ENCODE measurements at regions not wholly inside any gene's neighbourhood (a gene's known extent, or its start where the extent isn't known, plus 50 kb on each side); places are given as distances from the start of the nearest gene placed in this dataset.

DNA sequence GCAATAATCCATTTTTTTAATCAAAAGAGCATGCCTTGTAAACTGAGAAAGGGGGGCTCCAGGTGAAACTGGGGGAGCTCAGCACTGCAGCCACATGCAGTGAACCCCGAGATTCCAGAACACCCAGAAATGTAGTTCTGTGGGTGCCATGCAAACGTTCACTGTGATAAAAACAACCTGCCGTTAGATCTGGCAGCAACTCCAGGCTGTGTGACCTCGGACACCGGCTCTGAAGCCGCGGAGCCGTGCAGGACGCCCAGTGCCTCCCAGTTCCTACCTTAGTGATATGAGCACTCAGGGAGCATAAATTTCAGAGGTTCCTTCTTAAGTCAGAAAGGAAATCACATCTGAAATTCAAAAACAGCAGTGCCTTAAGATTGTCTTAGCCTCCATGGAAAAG lies 85.4 kb upstream of the THBS2 start:
- DNase-seq: no peak

DNA sequence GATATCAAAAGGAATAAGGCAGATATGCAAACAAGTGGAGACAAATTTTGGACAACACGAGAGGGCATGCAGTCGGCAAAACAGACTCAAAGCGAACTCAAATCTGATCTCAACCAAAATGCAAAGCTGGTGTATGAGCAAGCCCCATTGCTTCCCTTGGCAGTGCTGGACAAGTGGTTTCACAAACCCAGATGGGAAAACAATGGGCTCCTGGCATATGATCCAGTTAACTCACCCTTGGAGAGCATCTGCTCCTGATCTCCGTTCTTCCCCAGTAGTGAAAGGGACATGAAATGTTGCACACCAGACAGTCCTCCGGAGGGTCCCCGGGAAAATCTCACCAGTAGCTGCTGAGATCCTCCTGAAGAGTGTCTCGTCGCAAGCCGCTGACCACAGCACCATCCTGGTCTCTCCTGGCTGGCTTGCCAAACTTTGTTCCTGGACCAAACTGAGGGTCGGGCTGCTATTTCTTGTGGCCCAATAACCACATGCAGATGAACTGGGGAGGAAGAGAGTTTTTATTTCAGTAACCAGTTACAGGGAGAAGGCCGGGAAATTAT lies 84.3 kb upstream of the THBS2 start:
- no peak for DNase-seq

DNA sequence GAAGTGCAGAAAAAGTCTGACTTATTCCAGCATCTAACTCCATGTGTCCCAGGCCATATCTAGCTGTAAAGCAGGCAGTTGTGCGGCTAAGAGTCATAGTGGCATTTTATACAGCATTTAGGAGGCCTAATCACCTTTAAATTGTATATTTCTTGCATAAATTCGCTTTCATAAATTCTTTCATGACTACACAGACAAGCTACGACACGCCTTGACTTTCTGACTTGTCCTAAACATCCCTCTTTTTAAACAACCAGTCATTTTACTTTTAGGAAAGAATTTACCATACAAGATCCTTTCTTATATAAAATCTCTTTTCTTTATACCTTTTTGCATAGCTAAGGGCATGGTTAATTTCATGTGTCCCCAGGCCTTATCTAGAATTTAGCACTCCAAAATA lies 81.7 kb upstream of the THBS2 start:
- no peak for DNase-seq

DNA sequence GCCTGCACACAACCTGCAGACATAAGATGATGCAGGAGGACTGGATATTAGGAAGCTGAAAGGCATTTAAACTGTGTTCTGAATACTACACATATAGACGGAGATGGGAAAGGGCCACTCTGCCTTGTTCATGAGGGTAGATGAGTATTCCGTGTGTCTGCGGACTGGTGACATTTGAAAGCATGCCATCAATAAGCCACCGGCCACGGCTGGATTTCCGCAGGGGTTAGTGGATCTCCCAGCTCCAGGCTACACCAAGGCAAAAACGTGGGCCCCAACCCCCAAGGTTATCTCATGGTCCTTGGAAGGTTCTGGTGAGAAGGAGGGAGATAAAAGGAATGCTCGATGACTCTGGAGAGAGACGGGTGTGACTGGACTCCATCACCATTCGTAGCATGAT lies 78.6 kb upstream of the THBS2 start:
- no peak for DNase-seq

DNA sequence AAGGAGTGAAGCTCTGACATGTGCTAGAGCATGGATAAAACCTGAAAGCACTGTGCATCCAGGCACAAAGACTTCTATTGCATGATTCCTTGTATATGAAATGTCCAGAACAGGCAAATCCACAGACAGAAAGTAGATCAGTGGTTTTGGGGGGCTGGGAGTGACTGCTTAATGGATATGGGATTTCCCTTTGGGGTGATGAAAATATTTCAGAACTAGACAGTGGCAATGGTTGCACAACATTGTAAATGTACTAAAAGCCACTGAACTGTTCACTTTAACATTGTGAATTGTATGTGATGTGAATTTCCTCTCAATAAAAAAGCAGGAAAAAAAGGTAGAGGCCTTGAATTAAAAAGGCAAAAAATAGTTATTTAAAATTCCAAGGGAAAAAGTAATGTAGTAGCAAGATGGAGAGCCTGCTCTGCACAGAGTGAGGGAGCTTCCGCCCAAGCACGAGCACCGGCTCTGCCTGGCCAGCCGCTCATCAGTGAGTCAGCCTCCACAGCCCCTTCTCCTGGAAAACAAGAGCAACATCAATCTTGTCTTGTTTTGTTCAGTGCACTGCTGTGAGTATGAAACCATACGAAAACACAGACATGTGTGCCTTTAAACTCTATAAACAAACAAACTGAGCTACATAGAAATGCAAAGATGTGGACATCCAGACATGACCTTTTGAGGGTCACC lies 74.6 kb upstream of the THBS2 start:
- no peak for DNase-seq

DNA sequence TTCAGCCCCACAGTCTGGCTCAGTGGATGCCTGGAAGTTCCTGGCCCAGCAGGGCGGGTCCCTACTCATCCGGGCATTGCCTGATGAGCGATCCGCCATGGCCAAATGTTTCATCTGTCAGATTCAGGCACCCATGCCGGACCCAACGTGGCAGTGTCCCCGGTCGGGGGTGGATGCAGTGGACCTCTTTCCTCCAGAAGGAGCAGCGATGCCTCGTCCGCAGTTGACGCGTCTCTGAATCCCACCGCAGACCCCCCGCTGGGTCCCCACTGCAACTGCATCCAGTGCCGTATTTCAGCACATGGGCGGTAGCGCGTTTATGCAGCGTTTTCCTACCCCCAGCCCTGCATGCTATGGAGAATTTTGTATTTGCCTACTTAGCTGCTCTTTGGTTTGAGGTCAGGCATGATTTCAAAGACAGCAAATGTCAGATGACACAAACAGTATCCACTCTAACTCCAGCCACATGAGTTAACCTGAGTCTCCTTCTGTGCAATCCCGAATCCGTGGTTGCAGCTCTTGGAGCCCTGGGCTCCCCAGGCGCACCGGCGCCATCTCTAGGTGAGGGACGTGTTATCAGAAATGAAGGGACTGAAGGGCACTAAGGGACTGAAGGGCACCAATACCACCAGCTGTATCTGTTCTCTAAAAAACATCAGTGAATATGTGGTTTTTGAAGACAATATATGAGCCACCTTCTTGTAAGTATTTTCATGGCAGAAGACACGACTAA lies 72.6 kb upstream of the THBS2 start:
- peak; percentile 2 for DNase-seq

DNA sequence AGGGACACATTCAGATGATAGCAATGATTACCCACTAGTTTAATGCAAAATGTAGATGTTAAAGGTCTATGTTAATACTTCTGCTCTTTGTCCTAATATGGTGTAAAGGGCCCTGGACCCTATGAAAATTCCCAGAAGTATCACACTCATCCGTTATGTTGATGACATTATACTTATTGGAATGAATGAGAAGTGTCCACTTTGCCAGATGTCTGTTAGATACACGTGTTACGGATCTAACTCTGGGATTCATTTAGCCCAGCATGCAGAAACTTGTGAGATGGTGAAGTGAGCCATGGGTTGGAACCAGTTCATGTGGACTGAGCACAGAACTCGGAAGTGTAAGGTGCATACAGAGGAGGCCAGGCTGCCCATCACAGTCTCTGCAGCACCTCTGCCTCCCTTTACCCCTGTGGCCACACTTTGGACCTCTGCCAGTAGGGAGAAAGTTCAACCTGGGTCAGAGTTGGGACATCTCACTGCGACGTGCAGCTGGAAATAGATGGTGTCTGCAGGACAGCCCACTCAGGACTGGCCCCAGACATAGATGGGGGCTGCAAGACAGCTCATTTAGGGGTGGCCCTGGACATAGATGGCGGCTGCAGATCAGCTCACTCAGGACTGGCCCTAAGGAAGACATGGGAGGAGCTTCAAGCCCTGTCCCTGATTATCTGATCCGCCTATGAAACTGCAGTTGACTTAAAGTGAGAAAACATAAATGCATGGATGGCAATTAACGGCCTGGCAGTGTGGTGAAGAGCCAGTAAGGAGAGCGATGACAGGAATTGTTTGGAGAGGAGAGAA lies 71.2 kb upstream of the THBS2 start:
- DNase-seq: no peak

DNA sequence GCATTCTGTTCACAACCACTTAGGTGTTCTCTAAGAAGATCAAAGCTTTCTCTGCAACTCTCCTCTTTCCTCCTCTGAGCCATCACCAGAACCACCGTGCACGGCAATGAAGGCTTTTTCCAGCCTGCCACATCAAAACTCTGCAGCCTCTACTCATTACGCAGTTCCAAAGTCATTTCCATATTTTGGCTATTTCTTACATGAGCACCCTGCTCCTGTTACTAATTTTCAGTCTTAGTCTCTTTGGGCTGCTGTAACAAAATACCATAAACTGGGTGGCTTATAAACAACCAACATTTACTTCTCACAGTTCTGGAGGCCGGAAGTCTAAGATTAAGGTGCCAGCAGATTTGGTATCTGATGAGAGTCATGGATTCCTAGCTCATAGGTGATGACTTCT lies 70.4 kb upstream of the THBS2 start:
- DNase-seq: no peak

DNA sequence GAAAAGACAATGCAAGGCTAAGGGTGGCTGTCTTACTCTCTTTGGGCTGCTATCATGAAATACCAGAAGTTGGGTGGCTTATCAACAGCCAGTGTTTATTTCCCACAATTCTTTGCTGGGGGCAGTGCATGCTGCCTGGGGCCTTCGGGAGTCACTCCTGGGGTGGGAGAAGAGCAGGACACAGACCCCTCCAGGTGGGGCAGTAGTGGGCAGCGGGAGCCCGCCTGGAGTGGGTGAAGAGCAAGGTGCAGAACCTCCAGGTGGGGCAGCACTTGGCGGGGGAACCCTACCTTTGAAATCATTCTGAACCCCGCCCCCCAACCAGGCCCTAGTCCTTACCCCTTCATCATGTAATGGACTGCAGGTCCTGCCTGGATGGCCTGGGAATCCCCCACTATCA lies 69.6 kb upstream of the THBS2 start:
- DNase-seq: no peak

DNA sequence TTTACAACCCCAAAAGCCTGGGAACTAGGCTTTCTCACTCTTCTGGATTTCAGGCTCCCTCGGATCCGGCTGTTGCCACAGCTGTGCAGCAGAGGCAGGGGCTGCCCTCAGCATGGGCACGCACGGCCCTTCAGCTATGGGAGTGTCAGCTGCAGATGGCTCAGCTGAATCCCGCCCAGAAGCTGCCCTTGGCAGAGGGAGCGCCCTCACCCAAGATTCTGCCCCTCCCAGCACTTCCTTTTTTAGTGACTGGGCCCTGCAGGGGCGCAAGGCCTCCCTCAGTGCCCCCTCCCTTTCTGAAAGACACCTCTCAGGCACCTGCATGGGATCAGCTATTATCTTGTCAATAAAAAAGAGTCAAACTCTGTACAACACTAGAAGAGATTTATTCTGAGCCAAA lies 67.9 kb upstream of the THBS2 start:
- no peak for DNase-seq

DNA sequence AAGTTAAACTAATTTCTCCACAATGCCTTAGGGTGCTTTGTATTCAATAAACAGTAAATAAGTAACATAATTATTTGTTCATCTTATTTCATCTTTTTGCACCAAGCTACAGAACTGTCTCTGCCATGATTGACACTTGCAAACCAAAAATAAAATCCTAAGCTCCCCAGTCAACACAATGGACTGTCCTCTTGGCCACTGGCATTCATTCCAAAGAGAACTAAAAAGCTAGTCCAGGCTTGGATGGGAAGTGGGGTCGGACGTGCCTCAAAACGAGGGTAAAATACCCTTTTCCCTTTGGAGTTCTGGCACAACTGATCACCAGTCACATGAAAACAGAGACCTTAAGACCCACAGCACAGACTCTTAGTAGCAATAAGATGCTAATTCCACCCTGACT lies 66.4 kb upstream of the THBS2 start:
- DNase-seq: no peak

DNA sequence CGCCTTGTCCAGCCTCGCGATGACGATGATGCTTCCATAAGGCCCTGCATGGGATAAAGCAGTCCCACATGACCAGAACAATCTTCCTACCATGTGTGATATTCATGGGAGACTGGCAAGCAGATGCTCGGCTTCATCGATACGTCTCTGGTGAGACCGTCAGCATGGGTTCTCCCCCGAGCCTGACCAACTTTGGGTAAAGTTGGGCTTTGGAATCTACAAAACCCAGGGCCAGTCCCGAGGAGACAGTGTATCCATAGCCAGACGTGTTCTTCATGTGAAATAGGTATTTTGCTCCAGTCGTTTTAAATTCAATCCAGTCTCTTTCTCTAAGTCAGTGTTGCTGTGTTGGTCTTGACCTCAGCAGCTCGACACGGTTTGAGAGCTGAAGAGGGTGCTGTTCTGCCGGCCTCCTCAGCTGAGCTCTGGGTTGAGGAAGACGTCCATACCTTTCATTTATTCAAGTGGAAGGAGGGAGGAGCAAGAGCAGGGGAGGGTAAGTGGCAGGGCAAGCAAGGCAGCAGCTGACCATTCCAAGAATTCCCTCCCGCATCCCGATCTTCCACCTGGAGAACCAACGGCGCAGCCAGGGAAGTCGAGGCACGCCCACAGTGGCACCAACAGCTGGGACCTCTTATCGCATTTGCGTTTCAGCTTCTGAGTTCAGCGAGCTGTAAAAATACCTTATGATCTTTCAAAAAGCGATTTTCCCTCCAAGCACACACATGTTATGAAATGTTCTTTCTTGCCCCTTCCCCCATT lies 64.0 kb upstream of the THBS2 start:
- no peak for DNase-seq

DNA sequence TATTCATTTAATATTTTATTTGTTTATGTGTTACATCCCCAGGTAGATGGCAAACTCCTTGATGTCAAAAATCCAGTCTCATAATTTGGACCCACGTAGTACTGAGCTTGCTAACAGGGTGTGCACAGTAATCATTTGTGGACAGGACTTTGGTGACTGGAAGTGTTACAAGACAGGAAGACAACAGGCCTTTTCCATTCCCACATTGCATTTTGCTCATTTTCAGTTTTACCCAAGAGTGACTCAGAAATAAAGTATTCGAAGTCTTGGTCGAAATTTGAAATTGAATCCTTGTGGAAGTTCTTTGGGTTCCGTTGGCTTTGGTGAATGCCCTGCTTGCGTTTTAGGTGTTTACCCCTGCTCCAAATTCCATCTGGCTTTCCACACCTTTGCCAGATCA lies 63.0 kb upstream of the THBS2 start:
- DNase-seq: no peak

DNA sequence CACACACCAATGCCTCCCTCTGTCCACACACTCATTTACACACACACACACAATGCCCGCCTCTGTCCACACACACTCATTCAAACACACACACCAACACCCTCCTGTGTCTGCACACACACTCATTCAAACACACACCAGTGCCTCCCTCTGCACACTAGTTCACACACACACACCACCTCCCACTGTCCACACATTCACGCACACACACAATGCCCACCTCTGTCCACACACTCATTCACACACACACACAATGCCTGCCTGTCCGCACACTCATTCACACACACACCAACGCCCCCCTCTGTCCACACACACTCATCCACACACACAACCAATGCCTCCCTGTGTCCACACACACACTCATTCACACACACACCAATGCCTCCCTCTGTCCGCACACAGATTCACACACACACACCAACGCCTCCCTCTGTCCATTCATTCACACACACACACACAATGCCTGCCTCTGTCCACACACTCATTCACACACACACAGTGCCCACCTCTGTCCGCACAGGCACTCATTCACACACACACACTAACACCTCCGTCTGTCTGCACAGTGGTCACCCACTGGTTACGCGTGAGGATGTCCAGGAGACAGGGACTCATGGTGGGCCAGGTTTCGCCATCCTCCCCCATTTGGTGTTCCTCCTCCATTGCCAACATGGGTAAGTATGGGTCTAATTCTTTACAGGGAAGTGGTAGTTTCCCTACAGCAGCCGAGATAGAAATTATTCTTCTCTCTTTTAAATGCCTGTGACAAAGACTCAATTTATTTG lies 62.4 kb upstream of the THBS2 start:
- DNase-seq: no peak

DNA sequence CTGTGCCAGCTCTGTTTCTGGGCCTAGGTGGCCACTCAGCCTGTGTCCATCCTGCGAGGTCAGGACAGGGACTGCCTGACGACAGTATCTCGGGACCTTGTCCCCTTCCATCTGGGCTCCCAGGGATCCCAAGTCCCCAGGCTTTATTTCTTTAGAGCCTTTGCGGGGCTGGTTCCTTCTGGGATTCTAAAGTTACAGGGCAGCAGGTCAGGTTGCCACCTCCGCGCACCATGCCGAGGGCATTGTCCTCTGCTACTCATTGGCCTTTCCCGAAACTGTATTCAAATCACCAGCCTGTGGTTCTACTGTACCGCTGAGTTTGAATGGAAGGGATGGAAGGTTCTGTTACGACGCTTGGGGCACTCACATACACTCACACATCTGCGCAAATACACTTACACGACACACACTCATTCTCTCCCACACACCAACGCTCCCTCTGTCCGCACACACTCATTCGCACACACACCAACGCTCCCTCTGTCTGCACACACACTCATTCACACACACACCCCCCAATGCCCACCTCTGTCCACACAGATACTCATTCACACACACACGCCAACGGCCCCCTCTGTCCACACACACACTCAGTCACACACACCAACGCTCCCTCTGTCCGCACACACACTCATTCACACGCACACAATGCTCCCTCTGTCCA lies 59.8 kb upstream of the THBS2 start:
- no peak for DNase-seq

DNA sequence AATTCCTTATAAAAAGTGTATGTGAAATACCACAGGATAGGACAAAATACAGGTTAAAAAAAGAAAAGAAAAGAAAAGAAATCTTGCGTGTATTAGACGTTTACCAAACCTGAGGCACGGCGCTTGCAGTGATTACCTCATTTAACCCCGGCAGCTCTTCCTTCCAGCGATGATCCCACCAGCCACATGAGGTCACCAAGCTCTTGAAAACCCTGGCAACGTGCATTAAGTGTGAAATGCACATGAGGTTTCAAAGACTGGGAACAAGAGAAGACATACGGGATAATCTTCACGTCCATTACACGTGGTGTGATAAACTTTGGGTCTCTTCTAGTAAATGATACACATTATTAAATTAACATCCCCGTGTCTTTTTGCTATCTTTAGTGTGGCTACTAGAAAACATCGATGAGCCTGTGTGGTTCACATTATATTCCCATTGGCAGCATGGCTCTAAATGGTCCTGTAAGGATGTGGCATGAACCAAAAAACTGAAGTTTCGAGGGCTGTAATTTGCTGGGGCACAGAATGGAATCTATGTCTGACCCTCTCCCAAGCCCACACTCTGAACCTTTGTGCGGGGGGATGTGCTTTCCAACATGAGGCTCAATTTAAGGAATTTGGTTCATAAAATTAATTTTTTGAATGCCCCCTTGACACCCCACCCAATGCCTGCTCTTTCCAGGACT lies 59.2 kb upstream of the THBS2 start:
- DNase-seq: no peak

DNA sequence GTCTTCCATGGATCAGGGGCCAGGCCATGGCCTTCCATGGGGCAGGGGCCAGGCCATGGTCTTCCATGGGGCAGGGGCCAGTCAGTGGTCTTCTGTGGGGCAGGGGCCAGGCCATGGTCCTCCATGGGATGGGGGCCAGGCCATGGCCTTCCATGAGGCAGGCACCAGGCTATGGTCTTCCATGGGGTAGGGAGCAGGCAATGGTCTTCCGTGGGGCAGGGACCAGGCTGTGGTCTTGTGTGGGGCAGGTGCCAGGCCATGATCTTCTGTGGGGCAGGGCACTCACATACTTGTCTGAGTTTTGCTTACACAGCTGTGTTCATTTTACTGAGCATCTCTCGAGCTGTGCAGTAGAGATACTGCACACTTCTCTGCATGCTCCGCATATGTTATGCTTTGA lies 57.3 kb upstream of the THBS2 start:
- DNase-seq: no peak

All from hematopoietic multipotent progenitor cell treated with erythropoietin and hydrocortisone succinate and interleukin-3 and kit ligand, for 8 days (in vitro differentiated cells).